Sigmoid colon (tissue), 3 donors: ENCODE measurements at regions not wholly inside any gene's neighbourhood (a gene's known extent, or its start where the extent isn't known, plus 50 kb on each side); places are given as distances from the start of the nearest gene placed in this dataset.

Source experiments
- CTCF ChIP-seq, 4 experiments: fragments of 450-650 bp in 3 of 4; fragments of 200-600 bp in 1 of 4; IDR thresholded peaks; one replicate each; pipeline ENCODE4 v1.5.1; 2016 to 2019; ENCODE audit warnings: antibody characterized with exemption in 4 of 4, mild to moderate bottlenecking in 3 of 4, moderate library complexity in 2 of 4
- POLR2A ChIP-seq, 2 donors: fragments of 450-650 bp; IDR thresholded peaks; one replicate each; pipeline ENCODE4 v1.6.1; 2016; ENCODE audit warnings: antibody characterized with exemption in 2 of 2, mild to moderate bottlenecking in 2 of 2, moderate library complexity in 2 of 2

DNA sequence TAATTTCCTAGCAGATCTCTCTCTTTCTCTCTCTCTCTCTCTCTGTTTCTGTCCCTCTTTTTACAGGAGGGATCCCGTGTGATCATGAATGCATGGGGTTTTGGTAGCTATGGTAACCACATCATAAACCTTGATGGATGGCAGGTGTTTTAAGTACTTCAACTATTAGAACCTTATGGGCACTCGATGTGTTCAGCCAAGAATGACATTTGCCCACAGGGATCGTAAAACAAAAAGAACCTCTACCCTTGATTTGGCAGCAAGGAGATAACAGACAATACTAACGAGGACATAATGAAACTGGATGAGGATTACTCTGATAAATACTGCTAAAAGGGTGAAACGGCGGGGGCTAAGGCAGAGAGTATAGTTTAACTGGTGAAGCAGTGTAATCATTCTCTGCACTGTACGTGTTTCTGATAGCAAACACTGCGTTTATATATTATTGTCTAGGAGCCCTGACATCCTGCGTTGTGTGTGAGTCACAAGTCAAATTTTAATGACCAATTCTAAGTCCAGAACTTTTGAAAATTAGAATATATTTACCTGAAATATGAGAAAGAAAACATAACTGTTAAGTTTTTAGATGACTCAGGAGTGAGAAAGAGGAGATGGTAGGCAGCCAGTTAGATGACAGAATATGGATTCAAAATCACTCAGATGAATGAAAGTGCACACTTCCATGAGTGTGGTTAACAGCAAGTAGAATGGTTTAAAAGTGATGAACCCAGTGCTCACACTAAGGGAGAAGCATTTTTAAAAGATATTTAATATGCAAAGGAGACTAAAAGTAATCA lies 80.3 kb downstream of the OTOL1 start:
- no peak for TF ChIP-seq CTCF (IDR thresholded peaks at IDR 0.05)
- no peak for TF ChIP-seq POLR2A (IDR thresholded peaks at IDR 0.05)
